CD4-positive, alpha-beta T cell (primary cell): ENCODE measurements at regions not wholly inside any gene's neighbourhood (a gene's known extent, or its start where the extent isn't known, plus 50 kb on each side); places are given as distances from the start of the nearest gene placed in this dataset.

Experiments used
- ATAC-seq: fragments of 200-7000 bp; cut with Tn5 transposase; one replicate; pipeline ENCODE4 v1.10.0; 2022; ENCODE audit warnings: mild to moderate bottlenecking; ENCODE audit not compliant: poor library complexity
- CTCF ChIA-PET: fragments of 350-600 bp; sonication (Branson Sonifier 250); formaldehyde crosslinking; loops from one replicate; lab custom pipeline; 2021; ENCODE audit warnings: antibody characterized with exemption, inconsistent platforms; lab: Charles Lee
- POLR2A ChIA-PET: fragments of 350-600 bp; sonication (Branson Sonifier 250); formaldehyde crosslinking; loops from one replicate; lab custom pipeline; 2021; ENCODE audit warnings: antibody characterized with exemption, inconsistent platforms; lab: Charles Lee
- DNase-seq, 14 experiments: peaks; one replicate each; pipeline ENCODE4 v3.0.0-alpha.2; 2013 to 2020; ENCODE audit warnings: mixed read lengths in 2 of 14
- H3K27ac ChIP-seq, 2 donors: one replicate each; pipeline versions ENCODE4 v1.5.1 to v1.7.0; 2013; ENCODE audit warnings: low read length in 2 of 2, low read depth in 1 of 2, mild to moderate bottlenecking in 1 of 2
- H3K27me3 ChIP-seq, 2 experiments: 1 replicate in 1 of 2; 2 replicates in 1 of 2; pipeline versions ENCODE4 v1.6.1 to v1.7.0; 2013; ENCODE audit warnings: low read length in 2 of 2, control low read depth in 1 of 2, mild to moderate bottlenecking in 1 of 2, moderate library complexity in 1 of 2; ENCODE audit not compliant: insufficient read depth in 2 of 2, control insufficient read depth in 1 of 2
- H3K36me3 ChIP-seq: one replicate; pipeline ENCODE4 v1.6.1; 2013; ENCODE audit warnings: low read length, control low read depth; ENCODE audit not compliant: insufficient read depth
- H3K4me1 ChIP-seq: one replicate; pipeline ENCODE4 v1.6.1; 2013; ENCODE audit warnings: low read length, control low read depth; ENCODE audit not compliant: insufficient read depth
- H3K4me3 ChIP-seq: one replicate; pipeline ENCODE4 v1.5.1; 2013; ENCODE audit warnings: mild to moderate bottlenecking, low read length, moderate library complexity
- H3K9me3 ChIP-seq, 2 experiments: 1 replicate in 1 of 2; 2 replicates in 1 of 2; pipeline versions ENCODE4 v1.6.1 to v1.7.0; 2013; ENCODE audit warnings: low read length in 2 of 2, mild to moderate bottlenecking in 2 of 2, control low read depth in 1 of 2, moderate library complexity in 1 of 2; ENCODE audit not compliant: control insufficient read depth in 1 of 2, insufficient read depth in 1 of 2
- H3K27ac Mint-ChIP-seq: one replicate; pipeline ENCODE4 v1.8.0; 2020; ENCODE audit warnings: mixed read lengths
- H3K27me3 Mint-ChIP-seq: one replicate; pipeline ENCODE4 v1.8.0; 2021; ENCODE audit warnings: mixed read lengths
- H3K36me3 Mint-ChIP-seq: one replicate; pipeline ENCODE4 v1.8.0; 2021; ENCODE audit warnings: low read depth, mixed read lengths
- H3K4me1 Mint-ChIP-seq: one replicate; pipeline ENCODE4 v1.8.0; 2021; ENCODE audit warnings: low read depth, mixed read lengths
- H3K4me3 Mint-ChIP-seq: one replicate; pipeline ENCODE4 v1.8.0; 2020; ENCODE audit warnings: mild to moderate bottlenecking, mixed read lengths
- H3K9me3 Mint-ChIP-seq: one replicate; pipeline ENCODE4 v1.8.0; 2020; ENCODE audit warnings: mixed read lengths
- intact Hi-C, 2 experiments: fragments of 100-400 bp; cut with DNase I in 1 of 2; cut with micrococcal nuclease in 1 of 2; formaldehyde crosslinking; loops; one replicate each; pipeline versions ENCODE4 v1.15.1 to v1.9.0; 2023 to 2025; cut with DNase I, micrococcal nuclease
- TF ChIP-seq, protein P1 (sequence below): fragments of 200-600 bp; IDR thresholded peaks from one replicate; pipeline ENCODE4 v1.8.0; 2022; ENCODE audit warnings: antibody characterized with exemption, mild to moderate bottlenecking

DNA sequence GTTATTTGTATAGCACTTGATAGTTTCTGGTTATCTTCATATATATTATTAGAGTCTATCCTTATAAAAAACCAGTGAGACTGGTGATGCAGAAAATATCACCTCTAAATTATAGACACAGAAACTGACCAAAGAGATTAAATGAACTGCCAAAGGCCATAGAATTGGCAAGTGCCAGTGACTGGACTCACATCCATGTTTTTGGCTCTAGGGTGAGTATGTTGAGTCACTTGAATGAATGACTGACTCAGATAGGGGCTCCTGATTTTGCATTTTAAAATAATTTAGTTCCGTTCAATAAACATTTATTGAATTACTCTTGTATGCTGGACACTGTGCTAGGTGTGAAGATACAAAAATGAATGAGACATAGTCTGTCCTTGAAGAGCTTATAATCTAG is 70.7 kb downstream of the NR2F1 start:
- Mint-ChIP-seq H3K4me3 (no peak overlapping the region), H3K9me3 (no peaks in the 10 kb centered on the region), H3K36me3 (no peaks in the 10 kb centered on the region), H3K27ac (no peak overlapping the region), H3K27me3 (no peaks in the 10 kb centered on the region), H3K4me1 (no peaks in the 10 kb centered on the region)
- no peaks in the 10 kb centered on the region for H3K27me3 ChIP-seq
- intact Hi-C loops = no loop called here
- ChIA-PET POLR2A (no interaction called here), CTCF (no interaction called here)
- DNase-seq (no peak), ATAC-seq (no peak)
- no peak overlapping the region for H3K4me3 ChIP-seq
- no peaks in the 10 kb centered on the region for H3K9me3 ChIP-seq
- no peaks in the 10 kb centered on the region for H3K36me3 ChIP-seq
- TF ChIP-seq, protein P1, sequence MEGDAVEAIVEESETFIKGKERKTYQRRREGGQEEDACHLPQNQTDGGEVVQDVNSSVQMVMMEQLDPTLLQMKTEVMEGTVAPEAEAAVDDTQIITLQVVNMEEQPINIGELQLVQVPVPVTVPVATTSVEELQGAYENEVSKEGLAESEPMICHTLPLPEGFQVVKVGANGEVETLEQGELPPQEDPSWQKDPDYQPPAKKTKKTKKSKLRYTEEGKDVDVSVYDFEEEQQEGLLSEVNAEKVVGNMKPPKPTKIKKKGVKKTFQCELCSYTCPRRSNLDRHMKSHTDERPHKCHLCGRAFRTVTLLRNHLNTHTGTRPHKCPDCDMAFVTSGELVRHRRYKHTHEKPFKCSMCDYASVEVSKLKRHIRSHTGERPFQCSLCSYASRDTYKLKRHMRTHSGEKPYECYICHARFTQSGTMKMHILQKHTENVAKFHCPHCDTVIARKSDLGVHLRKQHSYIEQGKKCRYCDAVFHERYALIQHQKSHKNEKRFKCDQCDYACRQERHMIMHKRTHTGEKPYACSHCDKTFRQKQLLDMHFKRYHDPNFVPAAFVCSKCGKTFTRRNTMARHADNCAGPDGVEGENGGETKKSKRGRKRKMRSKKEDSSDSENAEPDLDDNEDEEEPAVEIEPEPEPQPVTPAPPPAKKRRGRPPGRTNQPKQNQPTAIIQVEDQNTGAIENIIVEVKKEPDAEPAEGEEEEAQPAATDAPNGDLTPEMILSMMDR = no peak
- no peaks in the 10 kb centered on the region for H3K4me1 ChIP-seq
- H3K27ac ChIP-seq = no peak overlapping the region

DNA sequence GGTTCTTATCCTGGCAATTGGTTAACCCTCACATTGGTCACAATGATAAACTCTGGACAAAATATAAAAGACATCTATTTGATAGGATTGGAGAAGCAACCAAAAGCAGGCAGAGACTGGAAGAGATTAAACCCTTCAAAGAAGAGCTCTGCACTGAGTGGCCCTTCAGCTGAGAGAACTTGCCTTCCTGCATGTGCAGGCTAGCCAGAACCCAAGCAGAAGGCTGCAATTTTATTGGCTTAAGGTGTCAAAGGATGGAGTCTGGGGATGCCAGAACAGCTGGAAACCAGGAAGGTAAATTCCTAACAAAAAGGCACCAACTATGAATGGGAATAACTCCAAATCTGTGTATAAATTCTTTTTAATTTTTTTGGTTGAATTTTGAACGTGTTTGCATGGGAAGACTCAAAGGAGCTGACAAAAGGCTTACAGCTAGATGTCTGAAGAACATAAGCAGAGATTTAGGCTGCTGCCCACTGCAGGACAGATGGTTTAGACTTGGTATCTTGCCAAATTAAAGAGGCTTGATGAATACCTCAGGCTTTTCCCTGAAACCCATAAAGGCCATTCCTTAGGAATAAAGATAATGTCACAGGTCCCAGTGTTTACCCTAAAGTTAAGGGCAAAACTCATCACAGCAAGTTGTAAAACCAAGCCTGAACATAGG is 66.3 kb downstream of the NR2F1 start:
- ChIA-PET POLR2A (no interaction called here), CTCF (no interaction called here)
- TF ChIP-seq, protein P1 = no peak
- H3K4me1 ChIP-seq = no peaks in the 10 kb centered on the region
- H3K27ac ChIP-seq = no peak overlapping the region
- H3K27ac Mint-ChIP-seq = no peak overlapping the region
- intact Hi-C loops = no loop called here
- ATAC-seq (no peak), DNase-seq (no peak)
- H3K9me3 Mint-ChIP-seq = no peaks in the 10 kb centered on the region
- no peak overlapping the region for H3K4me3 ChIP-seq
- no peaks in the 10 kb centered on the region for H3K27me3 Mint-ChIP-seq
- H3K4me3 Mint-ChIP-seq = no peak overlapping the region
- no peaks in the 10 kb centered on the region for H3K9me3 ChIP-seq
- no peaks in the 10 kb centered on the region for H3K4me1 Mint-ChIP-seq
- no peaks in the 10 kb centered on the region for H3K36me3 ChIP-seq
- no peaks in the 10 kb centered on the region for H3K27me3 ChIP-seq
- no peaks in the 10 kb centered on the region for H3K36me3 Mint-ChIP-seq

DNA sequence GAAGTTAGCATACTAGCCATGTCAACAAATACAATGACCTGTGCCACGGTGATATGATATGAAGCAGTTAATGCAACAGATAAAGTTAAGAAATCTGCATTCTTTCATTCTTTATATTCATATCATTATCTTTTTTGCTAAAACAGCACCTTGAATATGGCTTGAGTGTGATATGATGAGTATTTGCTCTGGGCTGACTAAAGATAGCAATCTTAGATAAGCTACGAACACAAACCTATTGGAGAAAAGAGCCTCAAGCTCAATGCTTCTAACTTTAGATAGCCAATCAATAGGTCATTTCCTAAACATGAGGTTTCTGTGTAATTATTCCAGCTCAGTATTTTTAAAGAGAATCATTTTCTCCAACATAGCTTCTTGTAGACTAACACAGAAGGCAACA is 61.7 kb downstream of the NR2F1 start:
- Mint-ChIP-seq H3K4me3 (no peak overlapping the region), H3K27ac (no peak overlapping the region), H3K27me3 (no peaks in the 10 kb centered on the region), H3K36me3 (no peaks in the 10 kb centered on the region), H3K9me3 (no peaks in the 10 kb centered on the region), H3K4me1 (no peaks in the 10 kb centered on the region)
- DNase-seq = no peak
- ATAC-seq = no peak
- H3K27me3 ChIP-seq = no peaks in the 10 kb centered on the region
- no peaks in the 10 kb centered on the region for H3K36me3 ChIP-seq
- no peaks in the 10 kb centered on the region for H3K4me1 ChIP-seq
- no peaks in the 10 kb centered on the region for H3K9me3 ChIP-seq
- CTCF ChIA-PET = no interaction called here
- intact Hi-C loops = no loop called here
- no peak overlapping the region for H3K27ac ChIP-seq
- no peak overlapping the region for H3K4me3 ChIP-seq
- TF ChIP-seq, protein P1 = no peak
- POLR2A ChIA-PET = no interaction called here
